Myocyte (in vitro differentiated cells): ENCODE measurements at regions not wholly inside any gene's neighbourhood (a gene's known extent, or its start where the extent isn't known, plus 50 kb on each side); places are given as distances from the start of the nearest gene placed in this dataset.
A peak's percentile ranks its signal among the peaks of the same experiment; 100 is the strongest.
"Not testable (repeated sequence)": the region's sequence is repeated elsewhere in the genome, so short reads cannot be mapped to it uniquely, and the experiment has no call there.

ENCODE experiments used
- DNase-seq: peaks from one replicate; pipeline ENCODE4 v3.0.0-alpha.2; 2012; ENCODE audit warnings: low read depth

- DNase-seq = peak; percentile 40
These were observed 435.4 kb downstream of the TMEM135 start for GRCh38 chr11:87473174-87473573.

GRCh38 chr11:87466223-87466622 lies 428.5 kb downstream of the TMEM135 start:
- DNase-seq = no peak

- DNase-seq = no peak
These were observed 428.0 kb downstream of the TMEM135 start for GRCh38 chr11:87465716-87466115.

- DNase-seq = peak; percentile 8
These were observed 425.9 kb downstream of the TMEM135 start for GRCh38 chr11:87463486-87464102.

- no peak for DNase-seq
These were observed 424.4 kb downstream of the TMEM135 start for GRCh38 chr11:87462171-87462570.

- no peak for DNase-seq
These were observed 423.3 kb downstream of the TMEM135 start for GRCh38 chr11:87460842-87461637.

- DNase-seq = no peak
These were observed 422.5 kb downstream of the TMEM135 start for GRCh38 chr11:87460279-87460678.

- DNase-seq = no peak
These were observed 421.6 kb downstream of the TMEM135 start for GRCh38 chr11:87459351-87459750.

- DNase-seq = no peak
These were observed 418.8 kb downstream of the TMEM135 start for GRCh38 chr11:87456499-87456898.

- no peak for DNase-seq
These were observed 417.4 kb downstream of the TMEM135 start for GRCh38 chr11:87455180-87455579.

- no peak for DNase-seq
These were observed 416.5 kb downstream of the TMEM135 start for GRCh38 chr11:87454241-87454640.

- no peak for DNase-seq
These were observed 415.9 kb downstream of the TMEM135 start for GRCh38 chr11:87453531-87454089.

- not testable (repeated sequence) for DNase-seq
These were observed 414.3 kb downstream of the TMEM135 start for GRCh38 chr11:87452025-87452424.

GRCh38 chr11:87451395-87451794 lies 413.7 kb downstream of the TMEM135 start:
- peak; percentile 35 for DNase-seq

GRCh38 chr11:87447606-87448005 lies 409.9 kb downstream of the TMEM135 start:
- no peak for DNase-seq

GRCh38 chr11:87444993-87445392 lies 407.3 kb downstream of the TMEM135 start:
- DNase-seq = peak; percentile 18

- no peak for DNase-seq
These were observed 406.0 kb downstream of the TMEM135 start for GRCh38 chr11:87443707-87444106.

- DNase-seq = no peak
These were observed 402.5 kb downstream of the TMEM135 start for GRCh38 chr11:87440076-87440770.

- no peak for DNase-seq
These were observed 400.7 kb downstream of the TMEM135 start for GRCh38 chr11:87438416-87438815.

- DNase-seq = peak; percentile 8
These were observed 400.1 kb downstream of the TMEM135 start for GRCh38 chr11:87437844-87438223.

- no peak for DNase-seq
These were observed 399.6 kb downstream of the TMEM135 start for GRCh38 chr11:87437133-87437843.
